Esophagus muscularis mucosa (tissue), 4 donors: ENCODE measurements at regions not wholly inside any gene's neighbourhood (a gene's known extent, or its start where the extent isn't known, plus 50 kb on each side); places are given as distances from the start of the nearest gene placed in this dataset.
"Not testable (repeated sequence)": the region's sequence is repeated elsewhere in the genome, so short reads cannot be mapped to it uniquely, and the experiment has no call there.

Experiments used
- DNase-seq: peaks from one replicate; pipeline ENCODE4 v3.0.0-alpha.2; 2017; ENCODE audit errors: extremely low spot score
- H3K27ac ChIP-seq, 4 donors: fragments of 200-600 bp; sonication (generic); replicated peaks in 1 of 4; 1 replicate in 3 of 4; 2 replicates in 1 of 4; pipeline ENCODE4 v1.5.1; 2016 to 2019; ENCODE audit warnings: mild to moderate bottlenecking in 1 of 4
- H3K27me3 ChIP-seq, 4 donors: fragments of 200-600 bp; sonication (generic); one replicate each; pipeline versions ENCODE4 v1.5.1 to v1.6.0; 2016 to 2019
- H3K36me3 ChIP-seq, 4 donors: fragments of 200-600 bp; sonication (generic); one replicate each; pipeline ENCODE4 v1.5.1; 2016 to 2019
- H3K4me1 ChIP-seq, 4 donors: fragments of 200-600 bp; sonication (generic); one replicate each; pipeline ENCODE4 v1.5.1; 2016 to 2019
- H3K4me3 ChIP-seq, 4 donors: fragments of 200-600 bp; sonication (generic); 1 replicate in 2 of 4; 2 replicates in 2 of 4; pipeline ENCODE4 v1.5.1; 2016 to 2019; ENCODE audit warnings: mild to moderate bottlenecking in 4 of 4, moderate library complexity in 1 of 4
- H3K9me3 ChIP-seq, 4 donors: fragments of 200-600 bp; sonication (generic); 1 replicate in 3 of 4; 2 replicates in 1 of 4; pipeline ENCODE4 v1.5.1; 2016 to 2019
- EP300 ChIP-seq: sonication (generic); formaldehyde crosslinking; IDR thresholded peaks from one replicate; pipeline ENCODE4 v1.6.1; 2017; ENCODE audit warnings: antibody characterized with exemption
- POLR2A ChIP-seq: fragments of 450-650 bp; IDR thresholded peaks from one replicate; pipeline ENCODE4 v1.6.1; 2017; ENCODE audit warnings: antibody characterized with exemption, moderate library complexity, mild to moderate bottlenecking, low read depth
- POLR2AphosphoS5 ChIP-seq, 2 donors: sonication (generic); formaldehyde crosslinking; IDR thresholded peaks; one replicate each; pipeline ENCODE4 v1.6.1; 2017; ENCODE audit warnings: antibody characterized with exemption in 2 of 2
- WGBS: methylation state at CpG from one replicate; pipeline ENCODE4 v1.1.5; 2018; 5-methylcytosine and 5-hydroxymethylcytosine counted together
- intact Hi-C: fragments of 100-400 bp; cut with DNase I; formaldehyde crosslinking; loops from one replicate; pipeline ENCODE4 v1.15.1; 2023
- TF ChIP-seq, protein P1 (sequence below), 3 experiments: fragments of 200-600 bp in 2 of 3; fragments of 450-650 bp in 1 of 3; sonication (generic) in 2 of 3; IDR thresholded peaks; one replicate each; pipeline ENCODE4 v1.5.1; 2017 to 2019; ENCODE audit warnings: antibody characterized with exemption in 3 of 3, mild to moderate bottlenecking in 2 of 3, moderate library complexity in 1 of 3

DNA sequence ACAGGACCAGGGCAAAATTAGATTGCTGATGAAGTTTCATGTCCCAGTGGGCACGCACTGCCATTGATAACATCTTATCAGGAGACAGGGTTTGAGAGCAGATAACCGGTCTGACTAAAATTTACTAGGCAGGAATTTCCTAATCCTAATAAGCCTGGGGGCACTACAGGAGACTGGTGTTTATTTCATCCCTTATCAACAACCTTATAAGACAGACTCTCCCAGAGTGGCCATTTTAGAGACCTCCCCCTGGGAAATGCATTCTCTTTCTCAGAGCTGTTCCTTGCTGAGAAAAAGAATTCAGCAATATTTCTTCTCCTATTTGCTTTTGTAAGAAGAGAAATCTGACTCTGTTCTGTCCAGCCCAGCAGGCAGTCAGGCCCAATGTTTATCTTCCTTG lies 423.4 kb upstream of the IMPG1 start:
- Histone ChIP-seq H3K9me3 (peaks cover 0 to 19% (median 9%) of the 10 kb centered on the region in 4 donors), H3K4me1 (no peaks in the 10 kb centered on the region), H3K27ac (no peak overlapping the region), H3K27me3 (no peaks in the 10 kb centered on the region), H3K4me3 (no peak overlapping the region), H3K36me3 (no peaks in the 10 kb centered on the region)
- no peak for DNase-seq
- intact Hi-C loops: no loop called here
- TF ChIP-seq POLR2AphosphoS5 (IDR thresholded peaks at IDR 0.05): no peak
- no peak for TF ChIP-seq EP300
- no peak for TF ChIP-seq POLR2A
- TF ChIP-seq, protein P1, sequence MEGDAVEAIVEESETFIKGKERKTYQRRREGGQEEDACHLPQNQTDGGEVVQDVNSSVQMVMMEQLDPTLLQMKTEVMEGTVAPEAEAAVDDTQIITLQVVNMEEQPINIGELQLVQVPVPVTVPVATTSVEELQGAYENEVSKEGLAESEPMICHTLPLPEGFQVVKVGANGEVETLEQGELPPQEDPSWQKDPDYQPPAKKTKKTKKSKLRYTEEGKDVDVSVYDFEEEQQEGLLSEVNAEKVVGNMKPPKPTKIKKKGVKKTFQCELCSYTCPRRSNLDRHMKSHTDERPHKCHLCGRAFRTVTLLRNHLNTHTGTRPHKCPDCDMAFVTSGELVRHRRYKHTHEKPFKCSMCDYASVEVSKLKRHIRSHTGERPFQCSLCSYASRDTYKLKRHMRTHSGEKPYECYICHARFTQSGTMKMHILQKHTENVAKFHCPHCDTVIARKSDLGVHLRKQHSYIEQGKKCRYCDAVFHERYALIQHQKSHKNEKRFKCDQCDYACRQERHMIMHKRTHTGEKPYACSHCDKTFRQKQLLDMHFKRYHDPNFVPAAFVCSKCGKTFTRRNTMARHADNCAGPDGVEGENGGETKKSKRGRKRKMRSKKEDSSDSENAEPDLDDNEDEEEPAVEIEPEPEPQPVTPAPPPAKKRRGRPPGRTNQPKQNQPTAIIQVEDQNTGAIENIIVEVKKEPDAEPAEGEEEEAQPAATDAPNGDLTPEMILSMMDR (IDR thresholded peaks at IDR 0.05): no peak
- WGBS: 90% methylated on average over 2 of the region's 2 CpGs

DNA sequence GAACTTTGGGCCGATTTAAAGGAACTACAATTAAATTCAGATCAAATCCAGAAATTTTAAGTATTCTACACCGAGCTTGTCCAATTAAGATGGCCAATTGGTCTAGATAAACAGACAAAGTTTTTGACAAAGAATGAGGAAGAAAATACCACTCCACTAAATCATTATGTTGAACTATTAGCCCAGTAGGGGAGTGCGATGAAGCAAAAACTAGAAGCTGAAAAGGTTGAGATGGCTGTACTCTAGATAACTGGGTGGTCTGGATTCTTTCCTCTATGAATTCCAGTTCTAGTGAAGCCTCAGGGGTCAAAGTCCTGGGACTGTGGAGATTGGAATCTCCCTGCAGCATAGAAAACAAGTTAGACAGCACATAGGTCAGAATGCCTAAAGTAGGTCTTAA lies 418.9 kb upstream of the IMPG1 start:
- DNase-seq, H3K4me1 ChIP-seq, intact Hi-C loops, H3K36me3 ChIP-seq, H3K4me3 ChIP-seq, H3K27ac ChIP-seq, H3K27me3 ChIP-seq: not testable (repeated sequence)
- 86% methylated on average over 3 of the region's 3 CpGs for WGBS
- peaks cover 0 to 19% (median 9%) of the 10 kb centered on the region in 4 donors for H3K9me3 ChIP-seq

DNA sequence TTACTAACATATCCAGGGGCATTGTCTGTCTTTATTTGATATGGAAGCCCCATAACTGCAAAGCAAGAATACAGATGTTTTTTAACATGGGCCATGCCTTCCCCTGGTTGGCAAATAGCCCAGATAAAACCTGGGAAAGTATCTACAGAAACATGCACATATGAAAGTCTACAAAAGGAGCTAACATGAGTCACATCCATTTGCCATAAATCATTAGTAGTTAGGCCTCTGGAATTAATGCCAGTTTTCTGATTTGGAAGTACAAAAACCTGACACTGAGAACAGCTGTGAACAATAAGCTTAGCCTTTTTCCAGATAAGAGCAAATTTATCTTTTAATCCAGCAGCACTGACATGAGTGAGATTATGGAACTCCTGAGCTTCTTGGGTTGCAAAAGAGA lies 418.0 kb upstream of the IMPG1 start:
- H3K27ac ChIP-seq: no peak overlapping the region
- no peak for DNase-seq
- H3K36me3 ChIP-seq: no peaks in the 10 kb centered on the region
- no peak overlapping the region for H3K4me3 ChIP-seq
- H3K9me3 ChIP-seq: peaks cover 0 to 14% (median 5%) of the 10 kb centered on the region in 4 donors
- no peak for TF ChIP-seq EP300
- H3K27me3 ChIP-seq: no peaks in the 10 kb centered on the region
- H3K4me1 ChIP-seq: peaks cover 0 to 8% (median 0%) of the 10 kb centered on the region in 4 donors
- intact Hi-C loops: no loop called here

DNA sequence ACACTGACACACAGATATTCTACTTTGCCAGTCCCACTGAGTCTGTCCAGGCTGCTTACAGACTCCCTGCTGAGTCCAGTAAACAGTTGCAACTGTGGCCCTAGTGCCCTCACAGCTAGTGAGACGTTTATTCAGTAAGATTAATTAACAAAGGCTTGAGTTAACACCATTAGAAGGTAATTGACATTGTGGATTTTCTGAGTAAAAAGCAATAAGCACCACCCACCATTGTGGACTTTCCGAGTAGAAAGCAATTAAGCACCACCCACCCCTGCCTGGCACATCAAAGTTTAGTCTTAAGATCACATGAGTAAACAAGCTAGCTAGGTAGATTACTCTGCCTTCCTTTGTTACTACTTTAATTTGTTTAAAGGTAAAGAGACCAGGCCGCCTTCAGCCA lies 408.6 kb upstream of the IMPG1 start:
- Histone ChIP-seq H3K4me3 (no peak overlapping the region), H3K27me3 (no peaks in the 10 kb centered on the region), H3K9me3 (peaks cover 0 to 25% (median 15%) of the 10 kb centered on the region in 4 donors), H3K27ac (no peak overlapping the region), H3K36me3 (no peaks in the 10 kb centered on the region), H3K4me1 (no peaks in the 10 kb centered on the region)
- no peak for DNase-seq
- TF ChIP-seq EP300 (no peak), POLR2A (no peak), POLR2AphosphoS5 (IDR thresholded peaks at IDR 0.05) (no peak)
- TF ChIP-seq, protein P1 (IDR thresholded peaks at IDR 0.05): no peak
- intact Hi-C loops: no loop called here
- WGBS: 45% methylated on average over 3 of the region's 3 CpGs

DNA sequence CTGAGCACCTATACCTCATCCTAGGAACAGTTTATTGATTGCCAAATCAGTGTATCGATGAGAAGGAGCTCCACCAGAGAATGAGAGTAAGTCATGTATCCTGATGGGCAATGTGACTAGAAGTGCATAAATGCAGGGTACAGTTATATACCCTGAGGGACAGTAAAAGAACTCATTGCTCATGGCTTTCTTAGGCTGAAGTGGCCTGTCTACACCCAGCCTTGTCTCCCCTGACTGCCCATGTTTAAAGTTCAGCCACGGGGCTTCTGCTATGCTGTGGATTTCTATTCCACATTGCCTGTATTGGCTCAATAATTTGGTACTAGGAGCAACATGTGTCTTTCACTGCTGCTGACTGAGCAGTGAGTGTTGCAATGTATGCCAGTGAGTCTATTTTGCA lies 400.4 kb upstream of the IMPG1 start:
- TF ChIP-seq EP300 (no peak), POLR2AphosphoS5 (IDR thresholded peaks at IDR 0.05) (no peak), POLR2A (no peak)
- TF ChIP-seq, protein P1 (IDR thresholded peaks at IDR 0.05): no peak
- Histone ChIP-seq H3K36me3 (no peaks in the 10 kb centered on the region), H3K27me3 (no peaks in the 10 kb centered on the region), H3K9me3 (peaks cover 0 to 11% (median 7%) of the 10 kb centered on the region in 4 donors), H3K27ac (no peak overlapping the region), H3K4me1 (no peaks in the 10 kb centered on the region), H3K4me3 (no peak overlapping the region)
- WGBS: 80% methylated on average over 2 of the region's 2 CpGs
- intact Hi-C loops: no loop called here
- DNase-seq: no peak

DNA sequence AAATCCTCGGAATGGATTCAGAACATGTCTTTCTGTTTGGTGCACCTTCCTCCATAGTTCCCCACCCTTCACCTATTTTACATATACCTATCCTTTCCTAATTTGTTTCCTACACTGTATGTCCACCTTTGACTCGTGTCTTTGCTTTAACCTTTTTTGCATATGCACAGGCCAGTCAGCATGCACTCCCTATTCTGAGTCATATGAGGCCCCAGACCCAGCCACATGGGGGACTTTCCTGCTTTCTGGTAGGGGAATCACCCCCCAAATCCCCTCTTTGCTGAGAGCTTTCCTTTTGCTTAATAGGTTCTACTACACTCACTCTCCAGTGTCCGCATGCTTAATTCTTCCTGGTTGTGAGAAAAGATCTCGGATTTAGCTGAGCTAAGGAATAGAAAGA lies 393.8 kb upstream of the IMPG1 start:
- TF ChIP-seq POLR2AphosphoS5 (IDR thresholded peaks at IDR 0.05): no peak
- TF ChIP-seq POLR2A: no peak
- TF ChIP-seq, protein P1 (IDR thresholded peaks at IDR 0.05): no peak
- no peak for TF ChIP-seq EP300
- no peak for DNase-seq
- 90% methylated on average over 4 of the region's 4 CpGs for WGBS

More for the DNA sequence above, 393.8 kb upstream of the IMPG1 start:
- H3K27me3 ChIP-seq: no peaks in the 10 kb centered on the region
- no peaks in the 10 kb centered on the region for H3K4me1 ChIP-seq
- no peak overlapping the region for H3K27ac ChIP-seq
- H3K9me3 ChIP-seq: no peaks in the 10 kb centered on the region
- no peaks in the 10 kb centered on the region for H3K36me3 ChIP-seq
- intact Hi-C loops: no loop called here
- H3K4me3 ChIP-seq: no peak overlapping the region
